Peyer's patch (tissue), 4 donors: ENCODE measurements at regions not wholly inside any gene's neighbourhood (a gene's known extent, or its start where the extent isn't known, plus 50 kb on each side); places are given as distances from the start of the nearest gene placed in this dataset.

Experiments used
- DNase-seq, 3 donors: peaks; one replicate each; pipeline ENCODE4 v3.0.0-alpha.2; 2017 to 2019
- H3K27ac ChIP-seq, 4 donors: fragments of 200-600 bp; sonication (generic); one replicate each; pipeline ENCODE4 v1.5.1; 2016 to 2019
- H3K27me3 ChIP-seq, 2 donors: fragments of 200-600 bp; sonication (generic); one replicate each; pipeline ENCODE4 v1.5.1; 2019
- H3K36me3 ChIP-seq, 3 donors: fragments of 200-600 bp; sonication (generic); one replicate each; pipeline ENCODE4 v1.5.1; 2016 to 2019
- H3K4me1 ChIP-seq, 4 donors: fragments of 200-600 bp; sonication (generic); one replicate each; pipeline ENCODE4 v1.5.1; 2016 to 2019
- H3K4me3 ChIP-seq, 4 donors: fragments of 200-600 bp; sonication (generic); 1 replicate in 3 of 4; 2 replicates in 1 of 4; pipeline ENCODE4 v1.5.1; 2016 to 2019; ENCODE audit warnings: mild to moderate bottlenecking in 1 of 4
- H3K9me3 ChIP-seq, 4 donors: fragments of 200-600 bp; sonication (generic); one replicate each; pipeline ENCODE4 v1.5.1; 2016 to 2019; ENCODE audit warnings: mild to moderate bottlenecking in 1 of 4
- POLR2A ChIP-seq, 2 donors: fragments of 450-650 bp; IDR thresholded peaks; one replicate each; pipeline ENCODE4 v1.5.1; 2017; ENCODE audit warnings: antibody characterized with exemption in 2 of 2, mild to moderate bottlenecking in 2 of 2, moderate library complexity in 2 of 2
- TF ChIP-seq, protein P1 (sequence below), 6 experiments: fragments of 450-650 bp in 4 of 6; fragments of 200-600 bp in 2 of 6; sonication (generic) in 1 of 6; IDR thresholded peaks; one replicate each; pipeline ENCODE4 v1.5.1; 2017 to 2019; ENCODE audit warnings: antibody characterized with exemption in 6 of 6, mild to moderate bottlenecking in 3 of 6, moderate library complexity in 1 of 6

DNA sequence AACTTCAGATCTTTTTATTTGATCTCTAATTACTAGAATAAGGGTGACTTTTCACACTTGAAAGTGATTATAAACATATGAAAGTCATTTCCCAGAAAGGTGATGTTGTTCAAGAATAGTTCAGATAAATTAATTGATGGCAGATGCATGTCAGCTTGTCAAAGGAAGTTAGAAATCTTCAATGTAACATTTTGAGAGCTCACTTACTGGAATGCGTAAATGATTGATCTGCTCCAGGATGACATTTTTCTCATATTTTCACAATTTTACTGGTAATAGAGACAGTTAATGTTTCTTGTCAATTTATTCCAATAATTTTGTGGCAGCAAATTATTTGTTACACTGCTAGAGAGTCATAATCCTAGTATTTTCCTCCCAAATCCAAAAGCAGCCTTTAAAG is 424.2 kb downstream of the PLA2G4A start:
- Histone ChIP-seq H3K4me3 (no peak overlapping the region), H3K9me3 (no peaks in the 10 kb centered on the region), H3K36me3 (no peaks in the 10 kb centered on the region), H3K27ac (no peak overlapping the region), H3K27me3 (no peaks in the 10 kb centered on the region), H3K4me1 (no peaks in the 10 kb centered on the region)
- no peak for DNase-seq
- TF ChIP-seq, protein P1, sequence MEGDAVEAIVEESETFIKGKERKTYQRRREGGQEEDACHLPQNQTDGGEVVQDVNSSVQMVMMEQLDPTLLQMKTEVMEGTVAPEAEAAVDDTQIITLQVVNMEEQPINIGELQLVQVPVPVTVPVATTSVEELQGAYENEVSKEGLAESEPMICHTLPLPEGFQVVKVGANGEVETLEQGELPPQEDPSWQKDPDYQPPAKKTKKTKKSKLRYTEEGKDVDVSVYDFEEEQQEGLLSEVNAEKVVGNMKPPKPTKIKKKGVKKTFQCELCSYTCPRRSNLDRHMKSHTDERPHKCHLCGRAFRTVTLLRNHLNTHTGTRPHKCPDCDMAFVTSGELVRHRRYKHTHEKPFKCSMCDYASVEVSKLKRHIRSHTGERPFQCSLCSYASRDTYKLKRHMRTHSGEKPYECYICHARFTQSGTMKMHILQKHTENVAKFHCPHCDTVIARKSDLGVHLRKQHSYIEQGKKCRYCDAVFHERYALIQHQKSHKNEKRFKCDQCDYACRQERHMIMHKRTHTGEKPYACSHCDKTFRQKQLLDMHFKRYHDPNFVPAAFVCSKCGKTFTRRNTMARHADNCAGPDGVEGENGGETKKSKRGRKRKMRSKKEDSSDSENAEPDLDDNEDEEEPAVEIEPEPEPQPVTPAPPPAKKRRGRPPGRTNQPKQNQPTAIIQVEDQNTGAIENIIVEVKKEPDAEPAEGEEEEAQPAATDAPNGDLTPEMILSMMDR (IDR thresholded peaks at IDR 0.05) = no peak

DNA sequence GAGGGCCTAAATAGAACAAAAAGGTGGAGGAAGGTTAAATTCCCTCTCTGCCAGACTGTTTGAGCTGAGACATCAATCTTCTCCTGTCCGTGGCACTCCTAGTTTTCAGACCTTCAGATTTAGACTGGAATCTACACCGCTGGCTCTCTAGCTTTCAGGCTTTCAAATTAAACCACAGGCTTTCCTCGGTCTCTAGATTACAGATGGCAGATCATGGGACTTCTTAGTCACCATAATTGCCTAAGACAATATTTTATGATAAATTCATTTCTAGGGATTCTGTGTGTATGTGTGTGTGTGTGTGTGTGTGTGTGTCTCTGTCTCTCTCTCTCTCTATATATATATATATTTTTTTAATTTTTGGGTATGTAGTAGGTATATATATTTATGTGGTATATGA is 428.7 kb downstream of the PLA2G4A start:
- TF ChIP-seq, protein P1 (IDR thresholded peaks at IDR 0.05) = no peak
- TF ChIP-seq POLR2A (IDR thresholded peaks at IDR 0.05) = no peak
- no peaks in the 10 kb centered on the region for H3K36me3 ChIP-seq

DNA sequence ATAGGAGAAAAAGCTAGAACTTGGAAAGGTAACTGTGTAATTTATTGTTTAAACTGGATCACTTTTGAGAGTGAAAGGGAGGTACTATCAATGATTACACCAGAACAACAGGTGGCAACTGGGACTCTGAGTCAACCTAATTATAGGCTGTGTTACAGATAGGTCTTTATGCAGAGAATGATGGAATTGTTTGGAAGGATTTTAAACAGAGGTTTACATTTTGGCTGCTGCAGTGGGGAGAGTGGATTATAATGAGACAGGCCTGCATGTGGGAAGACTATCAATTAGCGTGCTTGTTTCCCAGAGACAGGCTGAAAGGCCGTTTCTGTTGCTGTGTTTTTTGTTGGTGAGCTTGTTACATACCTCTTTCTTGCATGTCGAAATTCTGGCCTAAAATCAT is 432.9 kb downstream of the PLA2G4A start:
- DNase-seq = no peak
- Histone ChIP-seq H3K9me3 (no peaks in the 10 kb centered on the region), H3K4me1 (no peaks in the 10 kb centered on the region), H3K27ac (no peak overlapping the region), H3K4me3 (no peak overlapping the region), H3K36me3 (no peaks in the 10 kb centered on the region), H3K27me3 (no peaks in the 10 kb centered on the region)
- no peak for TF ChIP-seq POLR2A (IDR thresholded peaks at IDR 0.05)
- TF ChIP-seq, protein P1 (IDR thresholded peaks at IDR 0.05) = no peak

More for the DNA sequence above, 428.7 kb downstream of the PLA2G4A start:
- DNase-seq = no peak
- H3K9me3 ChIP-seq = no peaks in the 10 kb centered on the region
- H3K4me3 ChIP-seq = no peak overlapping the region
- H3K27me3 ChIP-seq = no peaks in the 10 kb centered on the region
- H3K27ac ChIP-seq = no peak overlapping the region
- H3K4me1 ChIP-seq = no peaks in the 10 kb centered on the region

DNA sequence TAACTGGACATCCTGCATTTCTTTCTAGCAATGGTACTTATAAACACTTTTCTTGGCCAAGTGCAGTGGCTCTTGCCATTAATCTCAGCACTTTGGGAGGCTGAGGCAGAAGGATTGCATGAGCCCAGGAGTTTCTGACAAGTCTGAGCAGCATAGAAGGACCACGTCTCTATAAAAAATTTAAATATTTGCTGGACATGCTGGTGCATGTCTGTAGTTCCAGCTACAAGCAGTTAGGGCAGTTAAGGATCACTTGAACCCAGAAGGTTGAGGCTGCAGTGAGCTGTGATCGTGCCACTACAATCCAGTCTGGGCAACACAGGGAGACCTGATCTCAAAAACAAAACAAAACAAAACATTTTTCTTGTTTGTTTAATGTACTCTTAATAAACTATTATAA is 434.0 kb downstream of the PLA2G4A start:
- TF ChIP-seq, protein P1 (IDR thresholded peaks at IDR 0.05) = no peak
- TF ChIP-seq POLR2A (IDR thresholded peaks at IDR 0.05) = no peak
- Histone ChIP-seq H3K9me3 (no peaks in the 10 kb centered on the region), H3K27ac (no peak overlapping the region), H3K4me1 (no peaks in the 10 kb centered on the region), H3K36me3 (no peaks in the 10 kb centered on the region), H3K27me3 (no peaks in the 10 kb centered on the region), H3K4me3 (no peak overlapping the region)
- no peak for DNase-seq

DNA sequence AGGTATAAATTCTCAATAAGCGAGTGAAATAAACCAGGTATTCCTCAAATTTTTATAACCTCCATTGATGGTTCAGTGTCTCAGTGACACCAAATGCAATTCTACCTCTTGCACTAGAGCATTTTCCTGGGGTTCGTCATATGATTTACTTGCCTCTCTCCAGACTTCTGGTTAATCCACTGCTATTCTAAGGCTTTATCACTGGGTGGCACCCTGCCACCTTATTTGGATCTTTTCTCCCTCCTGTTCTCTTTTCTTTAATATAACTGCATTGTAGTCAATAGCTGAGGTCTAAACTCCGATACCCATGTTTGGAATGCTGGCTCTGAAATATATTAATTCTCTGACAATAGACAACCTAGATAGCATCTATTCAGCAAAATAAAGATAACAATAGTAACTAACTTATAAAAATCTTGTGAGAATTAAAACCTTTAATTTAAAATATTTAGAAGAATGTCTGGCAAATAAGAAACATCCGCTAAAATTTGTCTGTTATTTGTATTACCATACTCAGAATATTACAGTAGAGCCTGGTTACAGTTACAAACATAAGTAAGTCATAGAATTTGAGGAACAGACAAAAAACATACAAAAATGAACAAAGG is 436.4 kb downstream of the PLA2G4A start:
- no peak overlapping the region for H3K27ac ChIP-seq
- no peaks in the 10 kb centered on the region for H3K4me1 ChIP-seq
- no peak overlapping the region for H3K4me3 ChIP-seq
- DNase-seq = no peak
- no peak for TF ChIP-seq POLR2A (IDR thresholded peaks at IDR 0.05)
- TF ChIP-seq, protein P1 (IDR thresholded peaks at IDR 0.05) = peak in 3 of 6 experiments; percentile 33 to 49 (median 39)
- H3K36me3 ChIP-seq = no peaks in the 10 kb centered on the region
- H3K9me3 ChIP-seq = no peaks in the 10 kb centered on the region
- no peaks in the 10 kb centered on the region for H3K27me3 ChIP-seq

DNA sequence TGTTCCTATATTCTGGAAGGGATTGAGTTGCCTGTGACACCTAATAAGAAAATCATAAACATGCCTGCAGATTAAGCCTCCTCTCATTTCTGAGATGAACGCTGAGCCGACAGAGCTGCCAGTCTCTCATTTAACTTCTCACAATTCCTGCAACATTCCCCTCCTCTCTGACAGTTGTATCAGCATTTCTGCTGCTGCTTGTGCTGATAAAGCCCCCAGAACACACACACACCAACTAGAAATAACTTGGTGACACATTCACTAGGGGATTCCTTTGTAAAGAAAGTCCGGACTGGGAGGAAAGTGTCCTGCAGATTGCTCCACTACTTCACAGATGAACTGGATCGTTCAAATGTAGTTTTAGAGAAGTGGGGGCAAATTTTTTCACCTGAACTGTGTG is 437.3 kb downstream of the PLA2G4A start:
- Histone ChIP-seq H3K4me1 (no peaks in the 10 kb centered on the region), H3K27me3 (no peaks in the 10 kb centered on the region), H3K4me3 (no peak overlapping the region), H3K36me3 (no peaks in the 10 kb centered on the region), H3K9me3 (no peaks in the 10 kb centered on the region), H3K27ac (no peak overlapping the region)
- no peak for DNase-seq
- TF ChIP-seq, protein P1 (IDR thresholded peaks at IDR 0.05) = no peak
- no peak for TF ChIP-seq POLR2A (IDR thresholded peaks at IDR 0.05)
